A549 (cell line): ENCODE measurements at regions not wholly inside any gene's neighbourhood (a gene's known extent, or its start where the extent isn't known, plus 50 kb on each side); places are given as distances from the start of the nearest gene placed in this dataset.

Experiments used
- ATAC-seq, 2 experiments: fragments of 200-7000 bp in 1 of 2; fragments of >200 bp in 1 of 2; cut with Nextera tagmentation in 1 of 2; cut with Tn5 transposase in 1 of 2; 3 replicates each; pipeline versions ENCODE4 v1.8.0 to v1.9.1; 2018 to 2020; ENCODE audit warnings: mild to moderate bottlenecking in 1 of 2, moderate library complexity in 1 of 2
- CTCF ChIA-PET: fragments of 300-600 bp; sonication (Branson Sonifier 250); formaldehyde crosslinking; extraction: SDS; loops from one replicate; lab custom pipeline; 2021; ENCODE audit warnings: antibody characterized with exemption, inconsistent platforms; lab: Yijun Ruan, JAX
- POLR2A ChIA-PET: fragments of 350-600 bp; formaldehyde crosslinking; extraction: SDS; loops from one replicate; lab custom pipeline; 2021; ENCODE audit warnings: antibody characterized with exemption, inconsistent platforms; lab: Yijun Ruan, JAX
- DNase-seq, 2 experiments: peaks; one replicate each; pipeline versions ENCODE4 v3.0.0 to v3.0.0-alpha.2; 2011 to 2016; ENCODE audit warnings: low read depth in 1 of 2, low spot score in 1 of 2
- FAIRE-seq: peaks from 2 replicates; lab custom pipeline; 2011; peaks lifted over from hg19 to GRCh38; lab: Jason Lieb, UNC
- H3K27ac ChIP-seq, 2 experiments: fragments of >200 bp; sonication (Bioruptor Twin); formaldehyde crosslinking; 3 replicates each; pipeline ENCODE4 v1.5.1; 2016 to 2017
- H3K4me1 ChIP-seq: fragments of >200 bp; sonication (Bioruptor Twin); formaldehyde crosslinking; 3 replicates; pipeline ENCODE4 v1.6.1; 2016
- H3K4me2 ChIP-seq: fragments of >200 bp; sonication (Bioruptor Twin); formaldehyde crosslinking; 3 replicates; pipeline ENCODE4 v1.6.1; 2016
- H3K4me3 ChIP-seq: fragments of >200 bp; sonication (Bioruptor Twin); formaldehyde crosslinking; 3 replicates; pipeline ENCODE4 v1.5.1; 2016
- H3K9me3 ChIP-seq: fragments of >200 bp; sonication (Bioruptor Twin); formaldehyde crosslinking; 3 replicates; pipeline ENCODE4 v1.6.1; 2016
- BHLHE40 ChIP-seq: IDR thresholded peaks from 2 replicates; pipeline ENCODE4 v1.6.1; 2012; ENCODE audit warnings: low read depth, low read length, inconsistent platforms
- CBX2 ChIP-seq: fragments of 200-600 bp; sonication (generic); IDR thresholded peaks from 2 replicates; pipeline ENCODE4 v1.6.1; 2016; ENCODE audit warnings: low read depth, mild to moderate bottlenecking, borderline replicate concordance
- CHD2 ChIP-seq: fragments of 150-350 bp; IDR thresholded peaks from 2 replicates; pipeline ENCODE4 v1.6.1; 2014; ENCODE audit warnings: low read length; ENCODE audit not compliant: partially characterized antibody
- CHD4 ChIP-seq: fragments of 200-600 bp; sonication (generic); IDR thresholded peaks from 2 replicates; pipeline ENCODE4 v1.6.1; 2016; ENCODE audit warnings: antibody characterized with exemption, mild to moderate bottlenecking, borderline replicate concordance
- EHMT2 ChIP-seq: fragments of 200-600 bp; sonication (generic); IDR thresholded peaks from 2 replicates; pipeline ENCODE4 v1.6.1; 2016; ENCODE audit warnings: antibody characterized with exemption, low read depth, mild to moderate bottlenecking, moderate library complexity
- EP300 ChIP-seq, 2 experiments: fragments of >200 bp; sonication (Bioruptor Twin); formaldehyde crosslinking; IDR thresholded peaks; 2 replicates in 1 of 2; 3 replicates in 1 of 2; pipeline ENCODE4 v1.6.1; 2016 to 2017
- ESRRA ChIP-seq: fragments of 150-350 bp; IDR thresholded peaks from 2 replicates; pipeline ENCODE4 v1.6.1; 2014; ENCODE audit warnings: mild to moderate bottlenecking, low read length, borderline replicate concordance
- FOSL2 ChIP-seq, 2 experiments: fragments of 450-650 bp in 1 of 2; fragments of >200 bp in 1 of 2; sonication (Bioruptor Twin) in 1 of 2; formaldehyde crosslinking; IDR thresholded peaks; 2 replicates each; pipeline versions ENCODE4 v1.5.0 to v1.6.1; 2016 to 2020; ENCODE audit warnings: mild to moderate bottlenecking in 1 of 2, moderate library complexity in 1 of 2
- FOXS1 ChIP-seq: fragments of 250-450 bp; sonication (Bioruptor Pico); IDR thresholded peaks from 2 replicates; pipeline ENCODE4 v1.5.0; 2020; ENCODE audit warnings: mild to moderate bottlenecking, moderate library complexity
- HEYL ChIP-seq: fragments of 250-450 bp; sonication (Bioruptor Pico); IDR thresholded peaks from 2 replicates; pipeline ENCODE4 v1.8.0; 2021; ENCODE audit warnings: mild to moderate bottlenecking, moderate library complexity
- HOXA7 ChIP-seq: fragments of 250-450 bp; sonication (Bioruptor Pico); IDR thresholded peaks from 2 replicates; pipeline ENCODE4 v1.5.0; 2020; ENCODE audit warnings: mild to moderate bottlenecking, moderate library complexity
- HOXB13 ChIP-seq: fragments of 250-450 bp; sonication (Bioruptor Pico); IDR thresholded peaks from 2 replicates; pipeline ENCODE4 v1.5.0; 2020; ENCODE audit warnings: low read depth, mild to moderate bottlenecking, moderate library complexity
- HOXB5 ChIP-seq: fragments of 250-450 bp; sonication (Bioruptor Pico); IDR thresholded peaks from 2 replicates; pipeline ENCODE4 v1.5.0; 2020; ENCODE audit warnings: mild to moderate bottlenecking, moderate library complexity
- KDM1A ChIP-seq: fragments of 200-600 bp; sonication (generic); IDR thresholded peaks from 2 replicates; pipeline ENCODE4 v1.6.1; 2016; ENCODE audit warnings: low read depth, mild to moderate bottlenecking
- KDM5A ChIP-seq: fragments of 200-600 bp; sonication (generic); IDR thresholded peaks from 2 replicates; pipeline ENCODE4 v1.6.1; 2016; ENCODE audit warnings: antibody characterized with exemption, mild to moderate bottlenecking
- MAFK ChIP-seq: fragments of 450-650 bp; IDR thresholded peaks from 2 replicates; pipeline ENCODE4 v1.6.1; 2014; ENCODE audit not compliant: partially characterized antibody
- NFE2L2 ChIP-seq: fragments of 150-350 bp; conservative IDR thresholded peaks from 2 replicates; pipeline ENCODE4 v1.6.1; 2014; ENCODE audit warnings: low read length
- NPAS2 ChIP-seq: fragments of 250-450 bp; sonication (Bioruptor Pico); IDR thresholded peaks from 2 replicates; pipeline ENCODE4 v1.8.0; 2022; ENCODE audit warnings: mild to moderate bottlenecking, moderate library complexity, borderline replicate concordance
- NR3C1 ChIP-seq: fragments of >200 bp; sonication (Bioruptor Twin); formaldehyde crosslinking; IDR thresholded peaks from 3 replicates; pipeline ENCODE4 v1.6.1; 2017
- PHF8 ChIP-seq: fragments of 200-600 bp; sonication (generic); IDR thresholded peaks from 2 replicates; pipeline ENCODE4 v1.6.1; 2016; ENCODE audit warnings: low read depth, mild to moderate bottlenecking, antibody characterized with exemption, moderate library complexity, borderline replicate concordance
- POLR2AphosphoS2 ChIP-seq: conservative IDR thresholded peaks from 2 replicates; pipeline ENCODE4 v1.6.1; 2012; ENCODE audit warnings: low read length, improper control_type of control experiment, inconsistent platforms
- RARB ChIP-seq: fragments of 250-450 bp; sonication (Bioruptor Pico); IDR thresholded peaks from 2 replicates; pipeline ENCODE4 v1.8.0; 2021; ENCODE audit warnings: mild to moderate bottlenecking, moderate library complexity
- RCOR1 ChIP-seq: fragments of 150-350 bp; IDR thresholded peaks from 2 replicates; pipeline ENCODE4 v1.6.1; 2014; ENCODE audit warnings: antibody characterized with exemption, low read length, low read depth
- RFX5 ChIP-seq: fragments of 450-650 bp; IDR thresholded peaks from 2 replicates; pipeline ENCODE4 v1.7.1; 2014; ENCODE audit warnings: antibody characterized with exemption, mild to moderate bottlenecking, moderate library complexity
- RNF2 ChIP-seq: fragments of 200-600 bp; sonication (generic); IDR thresholded peaks from 2 replicates; pipeline ENCODE4 v1.6.1; 2016; ENCODE audit warnings: low read depth, mild to moderate bottlenecking, antibody characterized with exemption, moderate library complexity, borderline replicate concordance
- TFCP2L1 ChIP-seq: fragments of 250-450 bp; sonication (Bioruptor Pico); IDR thresholded peaks from 2 replicates; pipeline ENCODE4 v1.5.0; 2021; ENCODE audit warnings: mild to moderate bottlenecking
- ZNF302 ChIP-seq: fragments of 250-450 bp; sonication (Bioruptor Pico); IDR thresholded peaks from 2 replicates; pipeline ENCODE4 v1.9.0; 2021; ENCODE audit warnings: inconsistent platforms, mild to moderate bottlenecking, moderate library complexity
- ZSCAN20 ChIP-seq: fragments of 250-450 bp; sonication (Bioruptor Pico); IDR thresholded peaks from 2 replicates; pipeline ENCODE4 v1.8.0; 2022; ENCODE audit warnings: mild to moderate bottlenecking, moderate library complexity
- WGBS: methylation state at CpG from one replicate; pipeline ENCODE4 v1.1.6; 2017; ENCODE audit errors: missing lambda C conversion rate; 5-methylcytosine and 5-hydroxymethylcytosine counted together
- TF ChIP-seq, protein P1 (sequence below): IDR thresholded peaks from 2 replicates; pipeline ENCODE4 v1.6.1; 2012
- TF ChIP-seq, protein P2 (sequence below): fragments of >200 bp; sonication (Bioruptor Twin); formaldehyde crosslinking; IDR thresholded peaks from 2 replicates; pipeline ENCODE4 v1.6.1; 2016
- TF ChIP-seq, protein P3 (sequence below): IDR thresholded peaks from 2 replicates; pipeline ENCODE4 v1.6.1; 2012; ENCODE audit warnings: low read depth, borderline replicate concordance
- TF ChIP-seq, protein P4 (sequence below): fragments of 200-600 bp; sonication (generic); IDR thresholded peaks from 2 replicates; pipeline ENCODE4 v1.6.1; 2016; ENCODE audit warnings: antibody characterized with exemption, mild to moderate bottlenecking, moderate library complexity
- TF ChIP-seq, protein P5 (sequence below): fragments of >200 bp; sonication (Bioruptor Twin); formaldehyde crosslinking; IDR thresholded peaks from 3 replicates; pipeline ENCODE4 v1.6.1; 2016

DNA sequence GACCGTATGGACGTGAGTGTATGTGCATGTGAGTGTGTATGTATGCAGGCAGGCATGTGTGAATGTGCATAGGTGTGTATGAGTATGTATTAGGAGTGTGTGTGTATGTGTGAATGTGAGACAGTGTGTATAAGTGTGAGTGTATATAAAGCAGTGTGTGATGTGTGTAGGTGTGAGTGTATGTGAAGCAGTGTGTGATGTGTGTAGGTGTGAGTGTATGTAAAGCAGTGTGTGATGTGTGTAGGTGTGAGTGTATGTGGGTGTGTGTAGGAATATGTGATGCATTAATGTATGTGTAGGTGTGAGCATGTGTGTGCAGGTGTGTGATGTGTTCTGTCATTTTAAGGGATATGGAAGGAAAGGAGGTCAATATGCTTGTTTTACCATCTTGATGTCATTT lies 215.5 kb downstream of the GADD45G start:
- H3K4me3 ChIP-seq = no peak overlapping the region
- FAIRE-seq (no peak), DNase-seq (no peak), ATAC-seq (no peak)
- no peak overlapping the region for H3K27ac ChIP-seq
- ChIA-PET POLR2A (no interaction called here), CTCF (interaction anchor here (1.0 kb wide), 1 partner anchor 10 kb away, joined by 3 read pairs; no protein-coding TSS in a partner anchor)
- H3K4me1 ChIP-seq = no peaks in the 10 kb centered on the region
- 41% methylated on average over 2 of the region's 2 CpGs for WGBS
- no peaks in the 10 kb centered on the region for H3K9me3 ChIP-seq
- no peak overlapping the region for H3K4me2 ChIP-seq
- no peak for TF ChIP-seq NFE2L2
- TF ChIP-seq KDM5A = no peak
- TF ChIP-seq POLR2AphosphoS2 = no peak
- no peak for TF ChIP-seq ZSCAN20 (CRISPR knock-in tag)
- TF ChIP-seq ZNF302 (CRISPR knock-in tag) = no peak
- no peak for TF ChIP-seq ESRRA
- TF ChIP-seq MAFK = no peak
- TF ChIP-seq PHF8 = no peak
- no peak for TF ChIP-seq HOXB13 (CRISPR knock-in tag)
- TF ChIP-seq EP300 (IDR thresholded peaks at IDR 0.05) = no peak
- TF ChIP-seq, protein P1, sequence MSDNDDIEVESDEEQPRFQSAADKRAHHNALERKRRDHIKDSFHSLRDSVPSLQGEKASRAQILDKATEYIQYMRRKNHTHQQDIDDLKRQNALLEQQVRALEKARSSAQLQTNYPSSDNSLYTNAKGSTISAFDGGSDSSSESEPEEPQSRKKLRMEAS = no peak
- TF ChIP-seq RNF2 = no peak
- TF ChIP-seq EHMT2 = no peak
- no peak for TF ChIP-seq FOXS1 (CRISPR knock-in tag)
- TF ChIP-seq CBX2 = no peak
- TF ChIP-seq RFX5 = no peak
- TF ChIP-seq BHLHE40 = no peak
- no peak for TF ChIP-seq RARB
- TF ChIP-seq NPAS2 (CRISPR knock-in tag) = no peak

DNA sequence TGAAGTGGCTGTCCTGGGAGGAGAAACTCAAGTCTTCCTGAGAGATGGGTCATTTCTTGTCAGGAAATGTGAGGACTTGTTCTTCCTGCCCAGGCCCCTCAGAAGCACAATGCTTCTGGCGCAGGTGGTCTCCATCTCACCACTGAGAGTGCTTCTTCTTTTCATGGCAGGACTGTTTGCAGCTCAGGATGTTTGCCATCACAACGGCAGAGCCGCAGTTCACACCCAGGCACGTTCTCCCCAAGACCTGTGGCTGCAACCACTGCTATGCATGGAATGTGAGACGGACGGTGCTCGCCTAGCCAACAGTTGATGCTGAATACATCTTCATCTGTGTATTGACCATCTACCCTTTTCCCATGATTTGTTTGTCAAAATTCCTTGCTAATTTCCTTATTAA lies 216.3 kb downstream of the GADD45G start:
- POLR2A ChIA-PET = no interaction called here
- no peak overlapping the region for H3K4me2 ChIP-seq
- DNase-seq (no peak), ATAC-seq (no peak), FAIRE-seq (no peak)
- no peaks in the 10 kb centered on the region for H3K4me1 ChIP-seq
- TF ChIP-seq FOSL2 (IDR thresholded peaks at IDR 0.05) = no peak
- no peak for TF ChIP-seq FOSL2 (CRISPR knock-in tag; IDR thresholded peaks at IDR 0.05)
- TF ChIP-seq TFCP2L1 (CRISPR knock-in tag) = no peak
- no peak for TF ChIP-seq RCOR1
- no peak for TF ChIP-seq HOXB5
- TF ChIP-seq POLR2AphosphoS2 = no peak
- TF ChIP-seq ZNF302 (CRISPR knock-in tag) = no peak
- no peak for TF ChIP-seq NFE2L2
- TF ChIP-seq, protein P2, sequence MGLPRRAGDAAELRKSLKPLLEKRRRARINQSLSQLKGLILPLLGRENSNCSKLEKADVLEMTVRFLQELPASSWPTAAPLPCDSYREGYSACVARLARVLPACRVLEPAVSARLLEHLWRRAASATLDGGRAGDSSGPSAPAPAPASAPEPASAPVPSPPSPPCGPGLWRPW = no peak
- TF ChIP-seq, protein P3, sequence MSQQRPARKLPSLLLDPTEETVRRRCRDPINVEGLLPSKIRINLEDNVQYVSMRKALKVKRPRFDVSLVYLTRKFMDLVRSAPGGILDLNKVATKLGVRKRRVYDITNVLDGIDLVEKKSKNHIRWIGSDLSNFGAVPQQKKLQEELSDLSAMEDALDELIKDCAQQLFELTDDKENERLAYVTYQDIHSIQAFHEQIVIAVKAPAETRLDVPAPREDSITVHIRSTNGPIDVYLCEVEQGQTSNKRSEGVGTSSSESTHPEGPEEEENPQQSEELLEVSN = no peak
- TF ChIP-seq NR3C1 = no peak
- no peak for TF ChIP-seq CHD4
- TF ChIP-seq HOXB13 (CRISPR knock-in tag) = no peak
- TF ChIP-seq CHD2 = no peak
- no peak for TF ChIP-seq HOXA7 (CRISPR knock-in tag)
- no peak for TF ChIP-seq KDM1A
- TF ChIP-seq HEYL (CRISPR knock-in tag) = no peak
- no peak for TF ChIP-seq FOXS1 (CRISPR knock-in tag)
- TF ChIP-seq, protein P4, sequence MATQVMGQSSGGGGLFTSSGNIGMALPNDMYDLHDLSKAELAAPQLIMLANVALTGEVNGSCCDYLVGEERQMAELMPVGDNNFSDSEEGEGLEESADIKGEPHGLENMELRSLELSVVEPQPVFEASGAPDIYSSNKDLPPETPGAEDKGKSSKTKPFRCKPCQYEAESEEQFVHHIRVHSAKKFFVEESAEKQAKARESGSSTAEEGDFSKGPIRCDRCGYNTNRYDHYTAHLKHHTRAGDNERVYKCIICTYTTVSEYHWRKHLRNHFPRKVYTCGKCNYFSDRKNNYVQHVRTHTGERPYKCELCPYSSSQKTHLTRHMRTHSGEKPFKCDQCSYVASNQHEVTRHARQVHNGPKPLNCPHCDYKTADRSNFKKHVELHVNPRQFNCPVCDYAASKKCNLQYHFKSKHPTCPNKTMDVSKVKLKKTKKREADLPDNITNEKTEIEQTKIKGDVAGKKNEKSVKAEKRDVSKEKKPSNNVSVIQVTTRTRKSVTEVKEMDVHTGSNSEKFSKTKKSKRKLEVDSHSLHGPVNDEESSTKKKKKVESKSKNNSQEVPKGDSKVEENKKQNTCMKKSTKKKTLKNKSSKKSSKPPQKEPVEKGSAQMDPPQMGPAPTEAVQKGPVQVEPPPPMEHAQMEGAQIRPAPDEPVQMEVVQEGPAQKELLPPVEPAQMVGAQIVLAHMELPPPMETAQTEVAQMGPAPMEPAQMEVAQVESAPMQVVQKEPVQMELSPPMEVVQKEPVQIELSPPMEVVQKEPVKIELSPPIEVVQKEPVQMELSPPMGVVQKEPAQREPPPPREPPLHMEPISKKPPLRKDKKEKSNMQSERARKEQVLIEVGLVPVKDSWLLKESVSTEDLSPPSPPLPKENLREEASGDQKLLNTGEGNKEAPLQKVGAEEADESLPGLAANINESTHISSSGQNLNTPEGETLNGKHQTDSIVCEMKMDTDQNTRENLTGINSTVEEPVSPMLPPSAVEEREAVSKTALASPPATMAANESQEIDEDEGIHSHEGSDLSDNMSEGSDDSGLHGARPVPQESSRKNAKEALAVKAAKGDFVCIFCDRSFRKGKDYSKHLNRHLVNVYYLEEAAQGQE = no peak
- TF ChIP-seq, protein P5, sequence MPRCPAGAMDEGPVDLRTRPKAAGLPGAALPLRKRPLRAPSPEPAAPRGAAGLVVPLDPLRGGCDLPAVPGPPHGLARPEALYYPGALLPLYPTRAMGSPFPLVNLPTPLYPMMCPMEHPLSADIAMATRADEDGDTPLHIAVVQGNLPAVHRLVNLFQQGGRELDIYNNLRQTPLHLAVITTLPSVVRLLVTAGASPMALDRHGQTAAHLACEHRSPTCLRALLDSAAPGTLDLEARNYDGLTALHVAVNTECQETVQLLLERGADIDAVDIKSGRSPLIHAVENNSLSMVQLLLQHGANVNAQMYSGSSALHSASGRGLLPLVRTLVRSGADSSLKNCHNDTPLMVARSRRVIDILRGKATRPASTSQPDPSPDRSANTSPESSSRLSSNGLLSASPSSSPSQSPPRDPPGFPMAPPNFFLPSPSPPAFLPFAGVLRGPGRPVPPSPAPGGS = no peak
- 53% methylated on average over 7 of the region's 7 CpGs for WGBS
- no peak overlapping the region for H3K4me3 ChIP-seq
- no peaks in the 10 kb centered on the region for H3K9me3 ChIP-seq
- CTCF ChIA-PET = no interaction called here
- no peak overlapping the region for H3K27ac ChIP-seq
